OCI-LY3 (cell line): ENCODE measurements at regions not wholly inside any gene's neighbourhood (a gene's known extent, or its start where the extent isn't known, plus 50 kb on each side); places are given as distances from the start of the nearest gene placed in this dataset.

Experiments used
- H2AFZ ChIP-seq: fragments of 200-600, 300-600 bp; shearing (Covaris generic); 2 replicates; pipeline ENCODE4 v1.6.0; 2014; ENCODE audit warnings: antibody characterized with exemption, low read depth, low read length
- H3K27ac ChIP-seq: fragments of 200-600, 300-600 bp; sonication (generic); 2 replicates; pipeline ENCODE4 v1.5.1; 2014; ENCODE audit warnings: mild to moderate bottlenecking, low read length, moderate library complexity, mixed read lengths
- H3K27me3 ChIP-seq: fragments of 200-600, 300-600 bp; sonication (generic); 2 replicates; pipeline ENCODE4 v1.6.1; 2014; ENCODE audit warnings: low read depth, low read length, mixed read lengths
- H3K36me3 ChIP-seq: fragments of 200-600, 300-600 bp; sonication (generic); replicated peaks from 2 replicates; pipeline ENCODE3; 2014; ENCODE audit warnings: low read depth, low read length, mixed read lengths
- H3K4me1 ChIP-seq: fragments of 300-600, 200-600 bp; sonication (generic); 2 replicates; pipeline ENCODE4 v1.6.1; 2014; ENCODE audit warnings: low read length, mixed read lengths
- H3K4me2 ChIP-seq: fragments of 200-600, 300-600 bp; sonication (generic); 2 replicates; pipeline ENCODE4 v1.6.1; 2014; ENCODE audit warnings: low read length, mixed read lengths
- H3K4me3 ChIP-seq: fragments of 300-600, 200-600 bp; sonication (generic); 2 replicates; pipeline ENCODE4 v1.5.1; 2014; ENCODE audit warnings: antibody characterized with exemption, mild to moderate bottlenecking, low read length, moderate library complexity
- H3K79me2 ChIP-seq: fragments of 300-600, 200-600 bp; shearing (Covaris generic); 2 replicates; pipeline ENCODE4 v1.6.1; 2014; ENCODE audit warnings: mild to moderate bottlenecking, low read length, mixed read lengths
- H3K9ac ChIP-seq: fragments of 300-600, 200-600 bp; shearing (Covaris generic); 2 replicates; pipeline ENCODE4 v1.6.0; 2014; ENCODE audit warnings: mild to moderate bottlenecking, low read length, moderate library complexity
- H3K9me3 ChIP-seq: fragments of 200-600, 300-600 bp; shearing (Covaris generic); 2 replicates; pipeline ENCODE4 v1.6.1; 2014; ENCODE audit warnings: low read length, mixed read lengths; ENCODE audit not compliant: insufficient read depth
- H4K20me1 ChIP-seq: fragments of 200-600, 300-600 bp; sonication (generic); 2 replicates; pipeline ENCODE4 v1.6.1; 2016; ENCODE audit warnings: low read length, mixed read lengths; ENCODE audit not compliant: insufficient read depth
- EZH2phosphoT487 ChIP-seq: fragments of 200-600 bp; shearing (Covaris generic); IDR thresholded peaks from 2 replicates; pipeline ENCODE4 v1.6.1; 2018; ENCODE audit warnings: antibody characterized with exemption, mixed run types, low read depth
- TF ChIP-seq, protein P1 (sequence below): fragments of 200-600, 300-600 bp; sonication (generic); IDR thresholded peaks from 2 replicates; pipeline ENCODE4 v1.5.1; 2014; ENCODE audit warnings: antibody characterized with exemption, low read length, low read depth

DNA sequence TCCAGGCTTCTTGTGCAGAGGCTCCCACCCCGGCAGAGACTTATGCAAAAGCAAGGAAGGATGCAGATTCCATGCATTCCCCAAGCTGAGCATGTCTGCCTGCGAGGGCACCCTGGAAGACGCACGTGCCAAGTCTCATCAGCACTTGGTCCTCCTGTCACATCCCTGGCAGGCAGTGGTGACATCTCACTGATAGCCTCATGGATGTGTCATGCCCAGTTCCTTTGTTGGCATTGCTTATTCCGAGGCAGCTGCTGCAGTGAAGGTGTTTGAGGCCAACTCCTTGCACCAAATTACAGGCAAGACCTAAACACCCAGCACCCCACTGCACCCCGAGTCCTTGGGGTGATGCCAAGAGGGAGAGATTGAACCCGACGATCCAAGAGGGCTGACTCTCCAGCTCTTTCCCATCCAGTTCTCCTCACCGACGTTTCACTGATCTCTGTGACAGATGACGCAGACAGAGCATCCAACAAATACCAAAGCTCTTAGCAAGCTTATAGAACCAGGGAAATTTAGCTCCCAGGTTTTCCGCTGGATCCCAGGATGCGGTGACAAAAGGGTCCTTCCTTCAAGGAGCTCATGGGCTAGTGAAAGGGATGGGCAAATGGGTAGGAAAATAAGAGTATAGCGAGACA lies 611.1 kb downstream of the AJAP1 start:
- no peak overlapping the region for H2AFZ ChIP-seq
- no peaks in the 10 kb centered on the region for H4K20me1 ChIP-seq
- H3K27ac ChIP-seq, result no peak overlapping the region
- H3K79me2 ChIP-seq, result no peaks in the 10 kb centered on the region
- no peaks in the 10 kb centered on the region for H3K27me3 ChIP-seq
- no peaks in the 10 kb centered on the region for H3K9me3 ChIP-seq
- no peak overlapping the region for H3K9ac ChIP-seq
- H3K4me2 ChIP-seq, result no peak overlapping the region
- no peaks in the 10 kb centered on the region for H3K36me3 ChIP-seq
- TF ChIP-seq, protein P1, sequence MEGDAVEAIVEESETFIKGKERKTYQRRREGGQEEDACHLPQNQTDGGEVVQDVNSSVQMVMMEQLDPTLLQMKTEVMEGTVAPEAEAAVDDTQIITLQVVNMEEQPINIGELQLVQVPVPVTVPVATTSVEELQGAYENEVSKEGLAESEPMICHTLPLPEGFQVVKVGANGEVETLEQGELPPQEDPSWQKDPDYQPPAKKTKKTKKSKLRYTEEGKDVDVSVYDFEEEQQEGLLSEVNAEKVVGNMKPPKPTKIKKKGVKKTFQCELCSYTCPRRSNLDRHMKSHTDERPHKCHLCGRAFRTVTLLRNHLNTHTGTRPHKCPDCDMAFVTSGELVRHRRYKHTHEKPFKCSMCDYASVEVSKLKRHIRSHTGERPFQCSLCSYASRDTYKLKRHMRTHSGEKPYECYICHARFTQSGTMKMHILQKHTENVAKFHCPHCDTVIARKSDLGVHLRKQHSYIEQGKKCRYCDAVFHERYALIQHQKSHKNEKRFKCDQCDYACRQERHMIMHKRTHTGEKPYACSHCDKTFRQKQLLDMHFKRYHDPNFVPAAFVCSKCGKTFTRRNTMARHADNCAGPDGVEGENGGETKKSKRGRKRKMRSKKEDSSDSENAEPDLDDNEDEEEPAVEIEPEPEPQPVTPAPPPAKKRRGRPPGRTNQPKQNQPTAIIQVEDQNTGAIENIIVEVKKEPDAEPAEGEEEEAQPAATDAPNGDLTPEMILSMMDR, result no peak
- no peak for TF ChIP-seq EZH2phosphoT487
- no peak overlapping the region for H3K4me3 ChIP-seq
- no peaks in the 10 kb centered on the region for H3K4me1 ChIP-seq

DNA sequence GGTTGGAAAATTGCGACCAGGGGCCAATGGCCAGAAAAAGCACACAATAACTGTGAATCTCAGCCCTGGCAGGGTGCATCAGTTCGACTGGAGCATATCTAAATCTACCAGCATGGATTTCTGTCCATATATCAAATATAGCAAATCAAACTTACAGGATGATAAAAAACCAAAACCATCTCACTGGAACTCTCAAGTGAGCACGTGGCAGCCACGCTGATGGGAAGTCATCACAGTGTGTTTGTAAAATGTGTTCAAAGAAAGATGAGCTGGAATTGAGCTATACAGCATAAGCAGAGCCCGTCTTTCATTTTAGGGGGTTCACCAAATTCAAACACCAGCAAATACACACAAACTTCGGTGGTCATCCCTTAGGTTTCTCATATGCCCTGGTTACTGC lies 610.1 kb downstream of the AJAP1 start:
- no peak for TF ChIP-seq EZH2phosphoT487
- TF ChIP-seq, protein P1, result no peak

DNA sequence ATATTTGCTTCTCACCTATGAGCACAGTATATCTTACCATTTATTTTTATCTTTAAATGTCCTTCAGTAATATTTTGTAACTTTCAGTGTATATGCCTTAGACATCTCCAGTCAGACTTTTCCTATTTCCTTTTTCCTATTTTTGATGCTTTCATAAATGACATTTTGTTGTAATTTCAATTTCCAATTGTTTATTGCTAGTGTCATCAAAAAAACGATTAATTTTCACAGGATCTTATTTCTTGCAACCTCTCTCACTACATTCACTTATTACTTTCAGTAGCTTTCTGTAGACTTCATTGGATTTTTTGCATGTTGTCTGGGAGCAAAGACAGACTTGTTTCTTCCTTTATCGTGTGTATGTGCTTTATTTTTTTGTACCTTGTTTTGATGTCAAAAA lies 602.4 kb downstream of the AJAP1 start:
- no peak overlapping the region for H3K4me2 ChIP-seq
- no peak overlapping the region for H3K27ac ChIP-seq
- no peaks in the 10 kb centered on the region for H3K4me1 ChIP-seq
- H3K79me2 ChIP-seq, result no peaks in the 10 kb centered on the region
- H3K4me3 ChIP-seq, result no peak overlapping the region
- H3K36me3 ChIP-seq, result no peaks in the 10 kb centered on the region
- no peak for TF ChIP-seq EZH2phosphoT487
- TF ChIP-seq, protein P1, result no peak
- H3K9me3 ChIP-seq, result no peaks in the 10 kb centered on the region
- H2AFZ ChIP-seq, result no peak overlapping the region
- H3K9ac ChIP-seq, result no peak overlapping the region
- H4K20me1 ChIP-seq, result no peaks in the 10 kb centered on the region
- H3K27me3 ChIP-seq, result no peaks in the 10 kb centered on the region

More for the DNA sequence above, 610.1 kb downstream of the AJAP1 start:
- Histone ChIP-seq H3K36me3 (no peaks in the 10 kb centered on the region), H3K4me3 (no peak overlapping the region), H3K9ac (no peak overlapping the region), H4K20me1 (no peaks in the 10 kb centered on the region), H3K4me1 (no peaks in the 10 kb centered on the region), H3K79me2 (no peaks in the 10 kb centered on the region), H2AFZ (no peak overlapping the region), H3K27me3 (no peaks in the 10 kb centered on the region), H3K4me2 (no peak overlapping the region), H3K27ac (no peak overlapping the region), H3K9me3 (no peaks in the 10 kb centered on the region)

DNA sequence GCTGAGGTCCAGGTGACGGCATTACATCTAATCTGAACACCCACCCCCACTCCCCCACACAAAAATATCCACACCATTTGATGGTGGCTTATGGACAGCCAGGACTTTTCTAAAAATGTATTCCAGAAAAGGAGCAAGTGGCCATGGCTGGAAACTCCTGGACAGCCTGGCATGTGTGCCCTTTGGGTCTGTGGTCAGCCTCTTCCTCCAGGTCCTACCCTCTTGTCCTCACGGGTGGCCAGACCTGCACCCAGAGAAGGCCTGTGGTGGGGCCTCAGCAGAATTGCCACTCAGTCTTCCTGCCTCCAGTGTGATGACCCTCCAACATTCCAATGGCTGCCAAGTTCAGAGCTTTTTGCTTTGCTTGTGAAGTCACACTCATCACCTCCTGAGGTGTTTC lies 600.6 kb downstream of the AJAP1 start:
- no peaks in the 10 kb centered on the region for H3K27me3 ChIP-seq
- H3K4me3 ChIP-seq, result no peak overlapping the region
- no peaks in the 10 kb centered on the region for H4K20me1 ChIP-seq
- no peak overlapping the region for H2AFZ ChIP-seq
- H3K4me1 ChIP-seq, result no peaks in the 10 kb centered on the region
- no peaks in the 10 kb centered on the region for H3K9me3 ChIP-seq
- no peaks in the 10 kb centered on the region for H3K36me3 ChIP-seq
- TF ChIP-seq EZH2phosphoT487, result no peak
- TF ChIP-seq, protein P1, result no peak
- no peak overlapping the region for H3K4me2 ChIP-seq
- H3K9ac ChIP-seq, result no peak overlapping the region
- no peaks in the 10 kb centered on the region for H3K79me2 ChIP-seq
- no peak overlapping the region for H3K27ac ChIP-seq
